Trophoblast cell (in vitro differentiated cells and primary cell): ENCODE measurements at regions not wholly inside any gene's neighbourhood (a gene's known extent, or its start where the extent isn't known, plus 50 kb on each side); places are given as distances from the start of the nearest gene placed in this dataset.
A peak's percentile ranks its signal among the peaks of the same experiment; 100 is the strongest.

Experiments
- DNase-seq, 2 donors: peaks; one replicate each; pipeline ENCODE4 v3.0.0-alpha.2; 2016
- H2AFZ ChIP-seq: 2 replicates; pipeline ENCODE4 v1.6.1; 2013; ENCODE audit warnings: low read length, moderate library complexity, mild to moderate bottlenecking; ENCODE audit not compliant: insufficient read depth, poor library complexity
- H2AK5ac ChIP-seq: 2 replicates; pipeline ENCODE4 v1.6.1; 2013; ENCODE audit warnings: mild to moderate bottlenecking, low read length
- H2BK120ac ChIP-seq: 2 replicates; pipeline ENCODE4 v1.6.1; 2013; ENCODE audit warnings: low read length, mild to moderate bottlenecking, moderate library complexity; ENCODE audit not compliant: insufficient read depth, poor library complexity
- H2BK12ac ChIP-seq: 2 replicates; pipeline ENCODE4 v1.6.1; 2013; ENCODE audit warnings: mild to moderate bottlenecking, low read length, moderate library complexity
- H2BK5ac ChIP-seq: 2 replicates; pipeline ENCODE4 v1.6.1; 2013; ENCODE audit warnings: low read length, low read depth, moderate library complexity, mild to moderate bottlenecking; ENCODE audit not compliant: poor library complexity
- H3K14ac ChIP-seq: 2 replicates; pipeline ENCODE4 v1.6.1; 2013; ENCODE audit warnings: mild to moderate bottlenecking, low read length
- H3K18ac ChIP-seq: 2 replicates; pipeline ENCODE4 v1.6.1; 2013; ENCODE audit warnings: mild to moderate bottlenecking, low read length
- H3K23ac ChIP-seq: 2 replicates; pipeline ENCODE4 v1.6.1; 2013; ENCODE audit warnings: low read length
- H3K27ac ChIP-seq: 2 replicates; pipeline ENCODE4 v1.5.1; 2013; ENCODE audit warnings: low read depth, mild to moderate bottlenecking, inconsistent platforms, low read length, moderate library complexity
- H3K27me3 ChIP-seq: 2 replicates; pipeline ENCODE4 v1.6.1; 2013; ENCODE audit warnings: inconsistent platforms, mild to moderate bottlenecking, low read length, moderate library complexity; ENCODE audit not compliant: insufficient read depth
- H3K36me3 ChIP-seq, 2 experiments: 1 replicate in 1 of 2; 2 replicates in 1 of 2; pipeline ENCODE4 v1.6.1; 2013; ENCODE audit warnings: low read length in 2 of 2, mild to moderate bottlenecking in 2 of 2, moderate library complexity in 1 of 2; ENCODE audit not compliant: insufficient read depth in 2 of 2, control insufficient read depth in 1 of 2
- H3K4ac ChIP-seq: 2 replicates; pipeline ENCODE4 v1.6.1; 2013; ENCODE audit warnings: low read depth, mild to moderate bottlenecking, low read length, moderate library complexity
- H3K4me1 ChIP-seq, 2 experiments: 1 replicate in 1 of 2; 2 replicates in 1 of 2; pipeline ENCODE4 v1.6.1; 2013; ENCODE audit warnings: low read length in 2 of 2, mild to moderate bottlenecking in 2 of 2, moderate library complexity in 1 of 2; ENCODE audit not compliant: insufficient read depth in 2 of 2, control insufficient read depth in 1 of 2
- H3K4me2 ChIP-seq: 2 replicates; pipeline ENCODE4 v1.6.1; 2013; ENCODE audit warnings: inconsistent platforms, mild to moderate bottlenecking, low read length, moderate library complexity
- H3K4me3 ChIP-seq: 2 replicates; pipeline ENCODE4 v1.5.1; 2013; ENCODE audit warnings: mild to moderate bottlenecking, low read depth, low read length, inconsistent platforms
- H3K79me1 ChIP-seq: one replicate; pipeline ENCODE4 v1.6.1; 2013; ENCODE audit warnings: low read length
- H3K79me2 ChIP-seq: 2 replicates; pipeline ENCODE4 v1.6.1; 2013; ENCODE audit warnings: low read length, mild to moderate bottlenecking; ENCODE audit not compliant: control insufficient read depth, insufficient read depth, poor library complexity
- H3K9ac ChIP-seq: 2 replicates; pipeline ENCODE4 v1.6.1; 2013; ENCODE audit warnings: mild to moderate bottlenecking, low read length
- H3K9me3 ChIP-seq: 2 replicates; pipeline ENCODE4 v1.6.1; 2013; ENCODE audit warnings: low read depth, mild to moderate bottlenecking, control low read depth, inconsistent platforms, low read length; ENCODE audit not compliant: insufficient read depth
- H4K12ac ChIP-seq: 2 replicates; pipeline ENCODE4 v1.6.1; 2013; ENCODE audit warnings: low read depth, mild to moderate bottlenecking, low read length, moderate library complexity
- H4K8ac ChIP-seq: 2 replicates; pipeline ENCODE4 v1.6.1; 2013; ENCODE audit warnings: low read depth, mild to moderate bottlenecking, low read length, moderate library complexity
- H4K91ac ChIP-seq: one replicate; pipeline ENCODE4 v1.6.1; 2013; ENCODE audit warnings: low read depth, mild to moderate bottlenecking, low read length, moderate library complexity
- WGBS: extraction: QIAGEN DNeasy Blood & Tissue Kit; methylation state at CpG from one replicate; pipeline ENCODE4 v1.1.7; 2013; ENCODE audit warnings: missing lambda C conversion rate; ENCODE audit not compliant: insufficient read length, insufficient coverage; ENCODE audit errors: extremely low coverage; 5-methylcytosine and 5-hydroxymethylcytosine counted together

DNA sequence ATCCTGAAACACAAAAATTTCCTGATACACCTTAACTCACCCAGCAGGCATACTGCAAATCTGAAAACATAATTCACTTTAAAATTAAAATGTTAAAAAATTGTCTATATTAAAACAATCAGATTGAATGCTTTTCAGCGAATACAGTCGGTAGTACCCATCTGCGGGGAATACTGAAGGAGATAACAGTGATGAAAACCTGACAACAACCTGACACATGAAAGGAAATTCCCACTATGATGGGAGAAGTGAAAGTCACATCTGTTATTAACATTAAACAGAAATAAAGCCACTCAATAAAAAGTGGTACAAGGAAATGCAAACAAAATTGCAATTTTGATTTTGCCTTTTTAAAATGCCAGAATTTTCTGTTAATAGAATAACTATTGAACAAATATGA lies 448.0 kb upstream of the SEMA3A start:
- Histone ChIP-seq H4K8ac (no peak overlapping the region), H3K4me3 (no peak overlapping the region), H2BK5ac (no peak overlapping the region), H2BK120ac (no peak overlapping the region), H3K9me3 (no peaks in the 10 kb centered on the region), H3K4me2 (no peak overlapping the region), H2AFZ (no peak overlapping the region), H3K14ac (no peak overlapping the region), H3K4ac (no peak overlapping the region), H4K12ac (no peak overlapping the region), H3K4me1 (peaks cover under 1% of the 10 kb centered on the region in 2 experiments), H3K23ac (no peak overlapping the region), H2BK12ac (no peak overlapping the region), H3K79me2 (no peaks in the 10 kb centered on the region), H3K9ac (no peak overlapping the region), H4K91ac (no peak overlapping the region), H3K18ac (no peak overlapping the region), H3K36me3 (no peaks in the 10 kb centered on the region), H2AK5ac (no peak overlapping the region), H3K27me3 (no peaks in the 10 kb centered on the region), H3K27ac (no peak overlapping the region), H3K79me1 (peaks cover under 1% of the 10 kb centered on the region)
- WGBS, result no CpG with 5 or more reads among the region's 3 CpGs
- DNase-seq, result no peak

DNA sequence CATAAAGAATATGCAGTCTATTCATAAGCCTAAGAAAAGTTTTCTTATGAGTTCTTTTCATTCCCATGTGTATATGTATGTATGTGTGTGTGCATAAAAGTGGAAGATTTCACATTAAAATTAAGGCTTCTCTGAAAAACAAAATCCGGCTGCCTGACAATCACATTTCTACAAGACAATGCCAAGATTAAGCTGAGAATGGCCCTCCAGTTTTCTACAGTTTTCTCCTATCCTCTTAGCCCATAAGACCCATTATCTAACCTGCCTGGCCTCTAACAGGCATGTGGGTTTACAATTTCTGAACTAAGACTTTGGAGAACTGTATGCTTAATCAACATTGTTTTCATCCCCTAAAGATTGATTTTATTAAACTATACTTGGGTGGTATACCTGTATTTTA lies 446.0 kb upstream of the SEMA3A start:
- Histone ChIP-seq H3K4me2 (no peak overlapping the region), H3K23ac (no peak overlapping the region), H3K79me1 (peaks cover 8% of the 10 kb centered on the region), H4K91ac (no peak overlapping the region), H3K9me3 (no peaks in the 10 kb centered on the region), H2AK5ac (no peak overlapping the region), H3K4ac (no peak overlapping the region), H2BK5ac (no peak overlapping the region), H2AFZ (no peak overlapping the region), H3K27ac (no peak overlapping the region), H4K8ac (no peak overlapping the region), H3K27me3 (no peaks in the 10 kb centered on the region), H3K79me2 (no peaks in the 10 kb centered on the region), H2BK120ac (no peak overlapping the region), H4K12ac (no peak overlapping the region), H3K14ac (no peak overlapping the region), H3K4me3 (no peak overlapping the region), H3K9ac (no peak overlapping the region), H3K4me1 (peaks cover 7 to 8% of the 10 kb centered on the region in 2 experiments), H2BK12ac (no peak overlapping the region), H3K18ac (no peak overlapping the region), H3K36me3 (peaks cover 0 to 2% of the 10 kb centered on the region in 2 experiments)
- no peak for DNase-seq
- whole genome bisulfite sequencing, result no CpG with 5 or more reads among the region's 1 CpG

DNA sequence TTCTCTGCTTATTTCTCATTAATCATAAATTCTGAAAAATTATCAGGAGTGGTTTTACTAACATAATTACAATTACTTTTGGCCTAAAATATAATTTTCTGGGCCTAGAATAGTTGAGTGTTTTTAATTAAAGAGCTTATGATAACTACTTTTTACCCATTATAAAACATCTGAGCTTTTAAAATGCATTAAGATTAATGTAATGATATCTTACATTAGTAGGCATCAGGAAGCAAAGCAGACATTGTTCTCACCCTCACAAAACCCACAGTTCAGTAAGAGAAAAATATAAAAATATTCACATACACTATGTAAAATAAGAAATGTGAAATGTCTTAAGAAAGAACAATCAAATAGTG lies 443.7 kb upstream of the SEMA3A start:
- peaks cover 8% of the 10 kb centered on the region for H3K79me1 ChIP-seq
- H3K36me3 ChIP-seq, result peaks cover 0 to 2% of the 10 kb centered on the region in 2 experiments
- no peak overlapping the region for H3K27ac ChIP-seq
- H3K79me2 ChIP-seq, result no peaks in the 10 kb centered on the region
- H3K4me1 ChIP-seq, result peaks cover 7 to 8% of the 10 kb centered on the region in 2 experiments
- no peak overlapping the region for H2BK5ac ChIP-seq
- no peak overlapping the region for H4K8ac ChIP-seq
- H2BK120ac ChIP-seq, result no peak overlapping the region
- H4K12ac ChIP-seq, result no peak overlapping the region
- no peak overlapping the region for H3K4me3 ChIP-seq
- H3K4me2 ChIP-seq, result no peak overlapping the region
- no peak overlapping the region for H3K23ac ChIP-seq
- H3K9me3 ChIP-seq, result no peaks in the 10 kb centered on the region
- no peak overlapping the region for H2AFZ ChIP-seq
- H3K18ac ChIP-seq, result no peak overlapping the region
- no peak overlapping the region for H3K4ac ChIP-seq
- no peak overlapping the region for H2AK5ac ChIP-seq
- H3K27me3 ChIP-seq, result no peaks in the 10 kb centered on the region
- no peak overlapping the region for H3K9ac ChIP-seq
- H4K91ac ChIP-seq, result no peak overlapping the region
- H2BK12ac ChIP-seq, result no peak overlapping the region
- DNase-seq, result no peak
- no peak overlapping the region for H3K14ac ChIP-seq

DNA sequence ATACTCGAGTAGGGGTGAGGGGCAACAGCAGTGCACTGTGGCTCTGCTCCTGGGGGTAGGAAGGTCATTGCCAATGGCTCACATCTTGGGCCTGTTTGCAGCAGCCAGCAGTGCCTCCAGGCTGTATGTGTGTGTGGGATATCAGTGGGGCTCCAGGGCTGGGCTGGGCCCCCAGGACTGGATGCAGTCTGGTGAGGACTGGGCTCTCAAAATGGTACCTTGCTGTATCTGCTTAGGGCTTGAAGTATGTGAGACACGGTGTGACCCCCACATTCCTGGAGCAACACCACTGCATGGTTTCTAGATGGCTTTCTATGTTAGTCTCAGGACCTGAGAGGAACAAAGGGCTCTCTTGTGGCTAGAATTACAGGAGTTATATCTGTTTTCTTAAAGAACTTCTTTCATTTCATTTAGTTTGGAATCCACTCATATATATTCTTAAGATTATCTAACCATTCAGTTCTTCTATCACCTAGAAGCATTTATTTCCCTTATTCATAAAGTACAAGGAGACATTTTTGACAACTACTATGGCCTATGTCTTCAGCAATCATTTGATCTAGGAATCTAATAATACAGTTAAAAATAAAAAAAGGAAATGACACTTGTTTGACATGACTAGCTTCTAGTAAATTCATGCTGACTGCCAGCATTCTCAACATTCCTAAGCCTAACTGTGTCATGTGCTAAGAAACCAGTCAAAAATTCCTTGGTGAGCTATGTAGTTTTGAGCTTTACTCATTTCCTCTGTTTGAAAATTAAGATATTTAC lies 443.2 kb upstream of the SEMA3A start:
- no peak overlapping the region for H3K4me3 ChIP-seq
- H3K18ac ChIP-seq, result peak overlapping the region; percentile 8
- H3K9me3 ChIP-seq, result no peaks in the 10 kb centered on the region
- peak overlapping the region; percentile 5 for H3K4ac ChIP-seq
- DNase-seq, result peak; percentile 24 to 73
- peak overlapping the region; percentile 58 for H2BK12ac ChIP-seq
- H3K4me1 ChIP-seq, result peaks cover 7 to 8% of the 10 kb centered on the region in 2 experiments
- WGBS, result no CpG with 5 or more reads among the region's 2 CpGs
- H2BK120ac ChIP-seq, result peak overlapping the region; percentile 15
- H4K91ac ChIP-seq, result peak overlapping the region; percentile 76
- H3K27me3 ChIP-seq, result no peaks in the 10 kb centered on the region
- no peak overlapping the region for H2AFZ ChIP-seq
- H3K27ac ChIP-seq, result peak overlapping the region; percentile 72
- peaks cover 8% of the 10 kb centered on the region for H3K79me1 ChIP-seq
- H4K12ac ChIP-seq, result no peak overlapping the region
- no peak overlapping the region for H3K23ac ChIP-seq
- peak overlapping the region; percentile 23 for H3K14ac ChIP-seq
- no peak overlapping the region for H2AK5ac ChIP-seq
- H3K9ac ChIP-seq, result no peak overlapping the region
- H4K8ac ChIP-seq, result peak overlapping the region; percentile 20
- peak overlapping the region; percentile 37 for H2BK5ac ChIP-seq
- peaks cover 0 to 2% of the 10 kb centered on the region in 2 experiments for H3K36me3 ChIP-seq
- peak overlapping the region; percentile 10 for H3K4me2 ChIP-seq
- no peaks in the 10 kb centered on the region for H3K79me2 ChIP-seq
